Activated CD4-positive, alpha-beta T cell treated with anti-CD3 and anti-CD28 coated beads for 4 hours (primary cell): ENCODE measurements at regions not wholly inside any gene's neighbourhood (a gene's known extent, or its start where the extent isn't known, plus 50 kb on each side); places are given as distances from the start of the nearest gene placed in this dataset.

Source experiments
- DNase-seq, 2 donors: peaks; one replicate each; pipeline ENCODE4 v3.0.0-alpha.2; 2020

GRCh38 chr10:63866075-63866746, 345.0 kb downstream of the REEP3 start:
- peak; percentile 9 to 35 for DNase-seq

DNA sequence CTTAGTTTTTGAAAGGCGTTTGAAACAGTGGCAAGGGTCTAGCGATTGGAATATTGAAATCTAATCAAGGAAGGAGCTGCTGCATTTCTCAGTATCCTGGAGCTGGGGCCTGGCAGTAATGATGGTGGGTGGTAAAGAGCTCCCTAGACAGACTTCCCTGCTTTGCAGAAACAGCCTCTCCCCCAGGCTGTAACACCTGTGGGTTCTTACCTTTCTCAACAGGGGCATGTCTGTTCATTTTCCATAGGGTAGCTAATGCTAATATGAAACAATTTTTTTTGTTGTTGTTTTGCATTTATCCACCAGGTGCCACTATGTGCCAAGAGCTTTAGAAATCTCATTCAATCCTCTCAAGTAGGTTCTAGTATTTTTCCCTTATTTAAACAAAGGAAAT, 345.5 kb downstream of the REEP3 start:
- DNase-seq: no peak

DNA sequence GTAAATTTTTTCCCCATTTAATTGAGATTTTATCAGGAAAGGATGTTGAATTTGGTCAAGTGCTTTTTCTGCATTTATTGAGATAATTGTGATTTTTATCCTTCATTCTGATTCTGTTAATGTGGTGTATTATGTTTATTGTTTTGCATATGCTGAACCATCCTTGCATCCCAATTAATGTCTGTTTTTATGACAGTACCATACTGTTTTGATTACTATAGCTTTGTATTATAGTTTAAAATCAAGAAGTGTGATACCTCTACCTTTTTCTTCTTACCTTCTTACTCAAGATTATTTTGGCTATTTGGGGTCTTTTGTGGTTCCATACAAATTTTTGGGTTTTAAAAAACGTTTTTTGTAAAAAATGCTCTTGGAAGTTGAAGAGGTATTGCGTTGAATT, 357.2 kb downstream of the REEP3 start:
- DNase-seq: no peak

DNA sequence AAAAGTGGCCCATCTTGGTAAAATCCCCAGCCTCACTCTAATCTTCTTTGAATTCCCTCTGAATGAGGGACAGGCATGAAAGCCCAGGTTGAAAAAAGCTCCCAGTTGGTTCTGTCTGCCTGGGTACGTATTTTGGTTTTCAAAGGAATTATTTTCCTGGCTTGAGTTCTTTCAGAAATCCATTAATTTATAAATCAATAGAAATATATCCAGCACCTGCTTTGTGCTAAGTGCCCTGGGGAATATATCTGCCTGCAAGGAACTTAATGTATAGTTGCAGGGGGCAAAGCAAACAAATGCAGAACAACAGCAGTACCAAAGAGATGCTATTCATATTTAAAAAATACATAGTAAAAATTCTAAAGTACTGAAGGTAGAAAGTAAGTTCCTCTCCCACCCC, 362.7 kb downstream of the REEP3 start:
- DNase-seq: no peak

GRCh38 chr10:63884426-63884825, 363.2 kb downstream of the REEP3 start:
- DNase-seq: no peak

DNA sequence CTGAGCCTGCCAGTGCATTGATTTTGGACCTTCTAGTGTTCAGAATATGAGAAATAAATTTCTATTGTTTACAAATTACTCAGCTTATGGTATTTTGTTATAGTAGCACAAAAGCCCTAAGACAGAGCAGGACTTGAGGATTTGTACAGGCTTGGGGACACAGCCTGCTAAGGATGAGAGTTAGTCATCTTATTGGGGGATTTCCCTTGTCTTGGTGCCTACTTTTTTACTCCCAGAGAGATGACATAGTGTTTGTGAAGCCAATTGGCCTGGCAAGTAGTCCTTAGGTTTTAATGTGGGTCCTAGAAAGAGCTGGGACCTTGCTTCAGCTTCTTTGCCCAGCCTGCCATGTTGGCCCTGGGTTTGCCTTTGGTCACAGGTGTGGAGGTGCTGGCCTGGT, 364.0 kb downstream of the REEP3 start:
- DNase-seq: no peak

DNA sequence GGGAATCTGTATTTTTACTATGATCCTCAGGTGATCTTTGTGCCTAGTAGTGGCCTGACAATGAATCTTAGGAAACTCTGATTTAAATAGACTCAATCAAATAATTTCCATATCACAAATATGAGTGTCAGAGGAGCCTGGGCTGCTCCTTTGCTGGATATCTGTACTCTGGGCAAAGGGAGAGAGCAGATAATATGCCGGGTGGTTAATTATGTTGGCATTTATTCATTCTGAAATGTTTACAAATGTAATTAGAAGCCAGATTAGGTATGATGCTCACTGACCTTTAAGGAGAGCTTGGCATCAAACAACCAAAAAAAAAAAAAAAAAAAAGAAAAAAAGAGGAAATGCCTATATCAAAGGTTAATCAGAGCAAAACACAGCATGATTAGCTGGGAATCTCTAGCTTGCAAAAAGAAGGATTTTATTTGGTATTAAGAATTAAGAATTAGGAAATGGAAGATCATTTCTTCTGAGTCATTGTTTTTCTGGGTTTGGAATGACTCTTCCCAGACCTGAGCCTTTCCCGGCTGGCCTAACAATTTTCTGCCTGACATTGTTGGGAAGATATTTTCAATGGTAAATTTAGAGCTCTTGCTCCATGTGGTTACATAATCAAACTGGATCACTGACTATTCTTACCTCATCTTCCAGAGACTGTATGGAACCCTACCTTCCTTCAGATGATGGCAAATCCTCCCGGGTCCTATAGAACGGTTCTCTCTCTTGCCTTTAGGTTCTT, 365.3 kb downstream of the REEP3 start:
- no peak for DNase-seq

DNA sequence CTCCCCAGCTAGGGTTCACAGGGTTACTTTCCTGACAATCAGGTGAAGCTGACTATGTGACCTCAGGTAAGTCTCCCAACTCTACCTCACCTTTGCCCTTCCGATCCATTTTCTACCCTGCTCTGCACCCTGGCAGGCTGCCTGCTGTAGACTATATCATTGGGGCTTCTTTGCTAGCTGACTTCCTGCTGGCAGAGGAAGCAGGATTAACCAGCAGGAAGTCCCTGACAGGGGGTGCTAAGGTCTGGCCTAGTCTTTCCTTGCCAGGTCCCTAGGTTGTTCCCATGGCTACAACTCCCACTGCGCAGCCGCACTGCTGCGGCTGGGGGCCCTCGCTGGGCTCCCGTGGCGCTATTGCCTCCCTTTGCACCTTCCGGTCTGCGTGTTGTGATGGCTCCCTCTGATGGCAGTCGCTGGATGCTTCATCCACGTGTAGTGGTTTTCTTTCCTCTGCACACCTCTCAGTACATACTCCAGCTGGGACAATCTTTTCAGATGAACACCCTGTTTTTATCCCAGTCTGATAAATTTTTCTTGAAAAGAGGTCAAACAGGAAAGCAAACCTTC, 365.9 kb downstream of the REEP3 start:
- DNase-seq: no peak

GRCh38 chr10:63887600-63888370, 366.6 kb downstream of the REEP3 start:
- DNase-seq: no peak

- no peak for DNase-seq
Observed at GRCh38 chr10:63889803-63890202, 368.6 kb downstream of the REEP3 start.

- no peak for DNase-seq
Observed at GRCh38 chr10:63896992-63897391, 375.8 kb downstream of the REEP3 start.

GRCh38 chr10:63899673-63900300, 378.6 kb downstream of the REEP3 start:
- DNase-seq: no peak

GRCh38 chr10:63901228-63901627, 380.0 kb downstream of the REEP3 start:
- DNase-seq: no peak

- DNase-seq: no peak
Observed at GRCh38 chr10:63901881-63902280, 380.7 kb downstream of the REEP3 start.

GRCh38 chr10:63910806-63911205, 389.6 kb downstream of the REEP3 start:
- DNase-seq: no peak

GRCh38 chr10:63915240-63915639, 394.0 kb downstream of the REEP3 start:
- DNase-seq: no peak

DNA sequence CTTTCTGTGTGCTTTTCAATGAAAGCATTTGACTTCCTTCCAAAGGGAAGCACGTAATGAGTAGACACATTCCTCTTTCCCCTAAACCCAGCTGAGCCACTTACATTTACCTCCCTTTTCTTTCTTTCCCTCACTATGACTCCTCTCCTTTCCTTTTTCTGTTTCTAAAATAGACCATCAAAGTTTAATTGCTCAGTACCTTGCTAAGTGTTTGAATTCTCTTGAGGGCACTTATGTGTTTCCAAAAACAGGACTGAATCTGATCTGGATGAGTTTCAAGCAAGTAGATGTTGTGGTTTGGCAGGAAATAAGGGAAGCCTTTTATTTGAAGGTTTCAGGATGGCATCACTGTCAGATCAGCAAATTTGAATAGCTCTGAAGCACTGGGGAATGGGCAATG, 396.2 kb downstream of the REEP3 start:
- DNase-seq: no peak

DNA sequence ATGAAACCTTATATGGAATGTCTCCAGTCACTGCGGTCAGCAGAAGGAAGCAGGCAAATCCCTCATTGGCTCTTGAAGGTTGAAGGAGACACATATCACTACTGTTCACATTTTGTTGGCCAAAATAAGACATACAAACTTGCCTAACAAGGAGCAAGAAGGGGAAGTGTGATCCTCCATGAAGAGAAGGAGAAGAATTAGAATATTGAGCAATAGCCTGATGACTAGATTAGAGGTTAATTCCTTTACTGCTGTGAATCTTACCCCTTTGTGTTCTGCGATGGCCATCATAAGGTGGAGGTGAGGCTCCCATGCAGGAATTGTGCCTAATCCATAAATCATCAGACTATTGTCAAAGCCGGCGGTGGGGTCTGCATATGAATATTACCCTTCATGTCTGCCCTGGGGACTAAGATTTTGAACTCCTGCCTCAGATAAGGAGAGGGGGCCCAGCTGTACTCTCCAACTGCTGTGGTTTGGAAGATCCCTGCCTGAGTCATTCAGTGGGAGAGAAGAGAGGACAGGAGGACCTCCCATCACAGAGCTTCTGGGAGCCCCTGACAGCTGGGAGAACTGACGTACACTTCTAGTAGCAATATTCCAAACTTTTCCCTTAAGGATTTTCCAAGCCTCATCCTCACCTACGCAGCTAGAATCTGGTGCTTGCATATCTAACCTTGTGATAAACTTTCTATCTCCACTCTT, 398.5 kb downstream of the REEP3 start:
- DNase-seq: no peak

- no peak for DNase-seq
Observed at GRCh38 chr10:63920926-63921325, 399.7 kb downstream of the REEP3 start.

DNA sequence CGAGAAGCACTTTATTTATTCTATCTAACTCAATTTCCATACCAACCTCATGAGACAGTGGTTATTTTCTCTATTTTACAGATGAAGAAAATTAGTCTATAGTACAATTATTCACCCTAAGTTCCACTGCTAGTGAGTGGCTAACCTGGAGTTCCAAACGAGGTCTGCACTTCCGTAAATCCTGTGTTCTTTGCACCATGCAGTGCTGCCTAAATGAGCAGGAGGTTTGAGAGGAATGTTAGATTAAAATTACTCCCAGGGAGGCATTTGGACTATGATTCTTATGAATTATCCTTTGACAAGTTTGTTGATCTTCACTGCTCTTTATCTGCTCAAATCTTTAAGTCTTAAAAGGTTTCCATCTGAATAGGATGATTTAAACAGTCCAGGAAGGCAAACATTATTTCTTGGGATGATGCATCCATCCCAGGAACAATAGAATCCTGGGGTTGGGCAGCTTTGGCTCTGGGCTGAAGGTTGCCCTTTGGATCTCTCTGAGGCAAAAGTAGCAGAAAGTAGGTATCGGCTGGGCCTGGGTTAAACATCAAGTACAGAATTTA, 400.8 kb downstream of the REEP3 start:
- DNase-seq: no peak

DNA sequence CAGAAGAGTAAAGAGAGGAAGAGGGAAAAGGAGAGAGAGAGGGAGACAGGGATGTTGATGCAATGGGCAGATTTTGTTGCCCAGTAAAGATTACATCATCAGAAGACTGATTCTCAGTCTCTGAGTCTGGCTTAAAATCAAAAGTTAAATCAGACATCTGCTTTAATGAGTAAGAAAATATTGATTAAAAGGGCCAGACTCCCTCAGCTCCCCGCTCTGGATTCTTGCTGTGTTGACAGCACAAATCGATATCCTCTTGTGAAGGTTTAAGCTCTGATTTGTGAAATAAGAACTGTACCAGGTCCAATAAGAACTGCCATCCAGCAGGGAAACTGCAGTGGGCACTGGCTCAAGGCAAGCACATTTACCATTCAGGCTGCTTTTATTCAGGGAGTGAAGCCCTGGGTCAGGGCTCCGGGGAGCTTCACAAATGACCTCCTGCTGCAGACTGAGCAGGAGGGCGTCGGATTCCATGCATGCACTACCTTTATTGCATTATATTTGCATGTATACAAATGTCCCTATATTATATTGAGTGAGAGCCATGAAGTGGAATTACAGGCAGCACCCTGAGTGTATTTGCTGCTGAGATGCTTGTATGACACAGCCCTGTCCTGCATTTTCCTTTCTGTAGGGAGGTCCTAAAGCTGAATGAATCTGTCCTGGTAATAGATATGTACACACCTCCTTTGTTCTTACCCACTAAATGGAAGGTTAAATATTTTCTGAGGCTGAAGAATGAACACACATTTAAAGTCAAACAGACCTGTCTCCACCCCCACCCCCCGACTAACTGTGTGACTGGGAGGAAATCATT, 401.5 kb downstream of the REEP3 start:
- no peak for DNase-seq
